HCT116 (cell line): ENCODE measurements at regions not wholly inside any gene's neighbourhood (a gene's known extent, or its start where the extent isn't known, plus 50 kb on each side); places are given as distances from the start of the nearest gene placed in this dataset.
"Not testable (repeated sequence)": the region's sequence is repeated elsewhere in the genome, so short reads cannot be mapped to it uniquely, and the experiment has no call there.

ENCODE experiments used
- ATAC-seq: fragments of 200-7000 bp; cut with Tn5 transposase; 2 replicates; pipeline ENCODE4 v1.9.1; 2020; ENCODE audit warnings: mild to moderate bottlenecking, moderate library complexity
- BruUV-seq: library from RNA; stranded (reverse); fragments of 400-500 nt; replicated peaks from 2 replicates; lab custom pipeline; 2021; lab: Mats Ljungman, UMichigan
- CTCF ChIA-PET: fragments of 300-600 bp; sonication (Branson Sonifier 250); formaldehyde crosslinking; loops from one replicate; lab custom pipeline; 2021; ENCODE audit warnings: antibody characterized with exemption; lab: Charles Lee
- POLR2A ChIA-PET: fragments of 300-600, 350-600 bp; sonication (Branson Sonifier 250); formaldehyde crosslinking; loops from one replicate; lab custom pipeline; 2021; ENCODE audit warnings: antibody characterized with exemption; lab: Charles Lee
- RAD21 ChIA-PET, 2 experiments: fragments of 300-600 bp; sonication (Branson Sonifier 250); formaldehyde crosslinking; loops; one replicate each; lab custom pipeline; 2023; ENCODE audit warnings: low total read pairs in 2 of 2; ENCODE audit not compliant: uncharacterized antibody in 2 of 2, unreplicated experiment in 2 of 2, low non-redundant PET in 1 of 2; lab: Charles Lee
- DNase-seq: peaks from one replicate; pipeline ENCODE4 v3.0.0-alpha.2; 2010; ENCODE audit warnings: low read depth, low spot score
- H2AFZ ChIP-seq: fragments of 200-600 bp; shearing (Covaris generic), sonication (generic); 2 replicates; pipeline ENCODE4 v1.6.1; 2017; ENCODE audit warnings: low read depth, mixed run types, mixed read lengths, antibody characterized with exemption, low read length; ENCODE audit not compliant: poor library complexity, severe bottlenecking
- H3K27ac ChIP-seq: 2 replicates; pipeline ENCODE4 v1.5.1; 2012; ENCODE audit warnings: low read depth, low read length
- H3K27me3 ChIP-seq: fragments of 200-600 bp; sonication (generic); 2 replicates; pipeline ENCODE4 v1.6.1; 2016; ENCODE audit warnings: mixed run types, low read length, mixed read lengths; ENCODE audit not compliant: insufficient read depth
- H3K36me3 ChIP-seq, 2 experiments: fragments of 200-500 bp in 1 of 2; fragments of 200-600 bp in 1 of 2; sonication (Bioruptor generic) in 1 of 2; sonication (generic) in 1 of 2; 2 replicates each; pipeline versions ENCODE4 v1.5.1 to v1.6.1; 2014 to 2016; ENCODE audit warnings: low read length in 2 of 2, inconsistent platforms in 1 of 2, mixed read lengths in 1 of 2, mixed run types in 1 of 2; ENCODE audit not compliant: insufficient read depth in 2 of 2, control insufficient read depth in 1 of 2
- H3K4me1 ChIP-seq, 2 experiments: fragments of 200-600 bp in 1 of 2; sonication (generic) in 1 of 2; 2 replicates each; pipeline versions ENCODE4 v1.5.1 to v1.6.1; 2012 to 2017; ENCODE audit warnings: low read length in 2 of 2, inconsistent platforms in 1 of 2, mild to moderate bottlenecking in 1 of 2, mixed read lengths in 1 of 2, mixed run types in 1 of 2, moderate library complexity in 1 of 2; ENCODE audit not compliant: insufficient read depth in 2 of 2, control insufficient read depth in 1 of 2
- H3K4me2 ChIP-seq: fragments of 200-600 bp; sonication (generic); 2 replicates; pipeline ENCODE4 v1.6.1; 2017; ENCODE audit warnings: mixed run types, low read length, mixed read lengths
- H3K4me3 ChIP-seq, 2 experiments: fragments of 200-600 bp in 1 of 2; sonication (generic) in 1 of 2; replicated peaks in 1 of 2; 2 replicates each; pipeline ENCODE4 v1.5.1; 2011 to 2016; ENCODE audit warnings: low read length in 2 of 2, control low read depth in 1 of 2, low read depth in 1 of 2, mild to moderate bottlenecking in 1 of 2, mixed read lengths in 1 of 2, mixed run types in 1 of 2
- H3K79me2 ChIP-seq: fragments of 200-600 bp; sonication (generic); 2 replicates; pipeline ENCODE4 v1.6.1; 2017; ENCODE audit warnings: mild to moderate bottlenecking, mixed run types, low read length, moderate library complexity, mixed read lengths; ENCODE audit not compliant: insufficient read depth
- H3K9ac ChIP-seq: fragments of 200-600 bp; sonication (generic); 2 replicates; pipeline ENCODE4 v1.6.1; 2016; ENCODE audit warnings: low read length, mixed read lengths
- H3K9me2 ChIP-seq: fragments of 200-600 bp; sonication (generic), shearing (Covaris generic); 2 replicates; pipeline ENCODE4 v1.6.1; 2017; ENCODE audit warnings: mixed run types, mild to moderate bottlenecking, moderate library complexity; ENCODE audit not compliant: insufficient read depth
- H3K9me3 ChIP-seq, 2 experiments: fragments of 200-500 bp in 1 of 2; fragments of 200-600 bp in 1 of 2; sonication (Bioruptor generic) in 1 of 2; sonication (generic) in 1 of 2; 2 replicates each; pipeline ENCODE4 v1.6.1; 2014 to 2017; ENCODE audit warnings: low read length in 2 of 2, mixed read lengths in 2 of 2, inconsistent platforms in 1 of 2, low read depth in 1 of 2, mild to moderate bottlenecking in 1 of 2, mixed run types in 1 of 2, moderate library complexity in 1 of 2; ENCODE audit not compliant: control insufficient read depth in 1 of 2, insufficient read depth in 1 of 2
- H4K20me1 ChIP-seq: fragments of 200-600 bp; sonication (generic), shearing (Covaris generic); 2 replicates; pipeline ENCODE4 v1.6.1; 2017; ENCODE audit warnings: mixed run types, mild to moderate bottlenecking, moderate library complexity; ENCODE audit not compliant: insufficient read depth
- CEBPB ChIP-seq: IDR thresholded peaks from 2 replicates; pipeline ENCODE4 v1.6.1; 2012; ENCODE audit warnings: low read depth
- EGR1 ChIP-seq: IDR thresholded peaks from 2 replicates; pipeline ENCODE4 v1.6.1; 2012; ENCODE audit warnings: low read depth
- ELF1 ChIP-seq: IDR thresholded peaks from 2 replicates; pipeline ENCODE4 v1.6.1; 2012; ENCODE audit warnings: low read depth, borderline replicate concordance
- EZH2phosphoT487 ChIP-seq: fragments of 200-600 bp; IDR thresholded peaks from 2 replicates; pipeline ENCODE4 v1.6.1; 2018; ENCODE audit warnings: antibody characterized with exemption, borderline replicate concordance
- FOSL1 ChIP-seq: IDR thresholded peaks from 2 replicates; pipeline ENCODE4 v1.6.1; 2012; ENCODE audit warnings: low read depth
- POLR2A ChIP-seq: IDR thresholded peaks from 2 replicates; pipeline ENCODE4 v1.7.0; 2011; ENCODE audit warnings: borderline replicate concordance; ENCODE audit not compliant: insufficient read depth, insufficient read length; ENCODE audit errors: extremely low read depth
- RAD21 ChIP-seq: IDR thresholded peaks from 2 replicates; pipeline ENCODE4 v1.6.1; 2012; ENCODE audit warnings: low read depth, mild to moderate bottlenecking
- SIN3A ChIP-seq: IDR thresholded peaks from 2 replicates; pipeline ENCODE4 v1.6.1; 2012; ENCODE audit warnings: low read depth
- TCF7L2 ChIP-seq: IDR thresholded peaks from 2 replicates; pipeline ENCODE4 v1.7.0; 2011; ENCODE audit warnings: borderline replicate concordance, inconsistent platforms; ENCODE audit not compliant: insufficient read depth, insufficient read length; ENCODE audit errors: extremely low read depth
- YY1 ChIP-seq: IDR thresholded peaks from 2 replicates; pipeline ENCODE4 v1.6.1; 2011; ENCODE audit warnings: low read length, low read depth, moderate library complexity, mild to moderate bottlenecking; ENCODE audit not compliant: insufficient replicate concordance; ENCODE audit errors: extremely low read depth
- ZFX ChIP-seq: fragments of 450-650 bp; IDR thresholded peaks from 2 replicates; pipeline ENCODE4 v1.6.1; 2017
- intact Hi-C: fragments of 100-400 bp; cut with micrococcal nuclease; formaldehyde crosslinking; loops from 2 replicates; pipeline ENCODE4 v1.10.0; 2022
- TF ChIP-seq, protein P1 (sequence below): IDR thresholded peaks from 2 replicates; pipeline ENCODE4 v1.6.1; 2012; ENCODE audit warnings: low read depth
- TF ChIP-seq, protein P2 (sequence below): IDR thresholded peaks from 2 replicates; pipeline ENCODE4 v1.6.1; 2011; ENCODE audit warnings: mild to moderate bottlenecking, low read length, moderate library complexity; ENCODE audit not compliant: insufficient replicate concordance; ENCODE audit errors: extremely low read depth
- TF ChIP-seq, protein P3 (sequence below): IDR thresholded peaks from 2 replicates; pipeline ENCODE4 v1.6.1; 2012
- TF ChIP-seq, protein P4 (sequence below): IDR thresholded peaks from 2 replicates; pipeline ENCODE4 v1.6.1; 2012

DNA sequence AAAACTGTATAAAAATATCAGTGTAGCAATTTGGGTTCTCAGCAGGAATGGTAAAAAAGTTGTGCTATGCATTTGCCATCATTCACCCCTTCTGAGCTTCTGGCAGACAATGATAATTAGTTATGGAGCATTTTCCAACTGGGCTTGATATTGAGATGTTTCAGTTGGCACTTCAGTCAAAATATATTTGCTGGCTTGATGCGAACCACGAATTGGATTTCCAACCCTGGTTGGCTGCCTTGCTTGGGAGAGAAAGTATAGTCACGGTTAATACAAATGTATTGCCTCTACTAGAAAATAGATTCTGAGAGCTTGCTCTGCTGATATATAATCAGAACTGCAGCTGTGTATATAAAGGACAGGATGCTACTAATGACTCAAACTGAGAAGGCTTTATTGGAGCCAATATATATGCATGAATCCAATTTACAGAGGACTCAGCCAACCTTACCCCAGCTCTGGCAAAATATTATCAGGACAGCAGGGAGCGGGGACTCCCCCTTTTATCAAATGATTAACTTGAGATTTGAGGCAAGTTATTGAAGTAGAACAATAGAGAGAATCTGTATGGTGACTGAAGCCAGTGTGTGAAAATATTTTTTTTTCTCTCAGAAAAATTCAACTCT, 219.8 kb upstream of the SMIM30 start:
- H2AFZ ChIP-seq: no peak overlapping the region
- ATAC-seq (no peak), DNase-seq (no peak)
- no TSS peak for BruUV-seq
- CTCF ChIA-PET: no interaction called here
- no peaks in the 10 kb centered on the region for H3K36me3 ChIP-seq
- H3K27me3 ChIP-seq: no peaks in the 10 kb centered on the region
- no peaks in the 10 kb centered on the region for H4K20me1 ChIP-seq
- H3K79me2 ChIP-seq: no peaks in the 10 kb centered on the region
- no peak overlapping the region for H3K4me3 ChIP-seq
- H3K4me2 ChIP-seq: no peak overlapping the region
- H3K9me3 ChIP-seq: no peaks in the 10 kb centered on the region
- POLR2A ChIA-PET: no interaction called here
- H3K9ac ChIP-seq: no peak overlapping the region
- no peak overlapping the region for H3K27ac ChIP-seq
- H3K4me1 ChIP-seq: no peaks in the 10 kb centered on the region
- RAD21 ChIA-PET: no interaction called here
- TF ChIP-seq YY1: no peak
- TF ChIP-seq, protein P1, sequence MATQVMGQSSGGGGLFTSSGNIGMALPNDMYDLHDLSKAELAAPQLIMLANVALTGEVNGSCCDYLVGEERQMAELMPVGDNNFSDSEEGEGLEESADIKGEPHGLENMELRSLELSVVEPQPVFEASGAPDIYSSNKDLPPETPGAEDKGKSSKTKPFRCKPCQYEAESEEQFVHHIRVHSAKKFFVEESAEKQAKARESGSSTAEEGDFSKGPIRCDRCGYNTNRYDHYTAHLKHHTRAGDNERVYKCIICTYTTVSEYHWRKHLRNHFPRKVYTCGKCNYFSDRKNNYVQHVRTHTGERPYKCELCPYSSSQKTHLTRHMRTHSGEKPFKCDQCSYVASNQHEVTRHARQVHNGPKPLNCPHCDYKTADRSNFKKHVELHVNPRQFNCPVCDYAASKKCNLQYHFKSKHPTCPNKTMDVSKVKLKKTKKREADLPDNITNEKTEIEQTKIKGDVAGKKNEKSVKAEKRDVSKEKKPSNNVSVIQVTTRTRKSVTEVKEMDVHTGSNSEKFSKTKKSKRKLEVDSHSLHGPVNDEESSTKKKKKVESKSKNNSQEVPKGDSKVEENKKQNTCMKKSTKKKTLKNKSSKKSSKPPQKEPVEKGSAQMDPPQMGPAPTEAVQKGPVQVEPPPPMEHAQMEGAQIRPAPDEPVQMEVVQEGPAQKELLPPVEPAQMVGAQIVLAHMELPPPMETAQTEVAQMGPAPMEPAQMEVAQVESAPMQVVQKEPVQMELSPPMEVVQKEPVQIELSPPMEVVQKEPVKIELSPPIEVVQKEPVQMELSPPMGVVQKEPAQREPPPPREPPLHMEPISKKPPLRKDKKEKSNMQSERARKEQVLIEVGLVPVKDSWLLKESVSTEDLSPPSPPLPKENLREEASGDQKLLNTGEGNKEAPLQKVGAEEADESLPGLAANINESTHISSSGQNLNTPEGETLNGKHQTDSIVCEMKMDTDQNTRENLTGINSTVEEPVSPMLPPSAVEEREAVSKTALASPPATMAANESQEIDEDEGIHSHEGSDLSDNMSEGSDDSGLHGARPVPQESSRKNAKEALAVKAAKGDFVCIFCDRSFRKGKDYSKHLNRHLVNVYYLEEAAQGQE: no peak
- TF ChIP-seq, protein P2, sequence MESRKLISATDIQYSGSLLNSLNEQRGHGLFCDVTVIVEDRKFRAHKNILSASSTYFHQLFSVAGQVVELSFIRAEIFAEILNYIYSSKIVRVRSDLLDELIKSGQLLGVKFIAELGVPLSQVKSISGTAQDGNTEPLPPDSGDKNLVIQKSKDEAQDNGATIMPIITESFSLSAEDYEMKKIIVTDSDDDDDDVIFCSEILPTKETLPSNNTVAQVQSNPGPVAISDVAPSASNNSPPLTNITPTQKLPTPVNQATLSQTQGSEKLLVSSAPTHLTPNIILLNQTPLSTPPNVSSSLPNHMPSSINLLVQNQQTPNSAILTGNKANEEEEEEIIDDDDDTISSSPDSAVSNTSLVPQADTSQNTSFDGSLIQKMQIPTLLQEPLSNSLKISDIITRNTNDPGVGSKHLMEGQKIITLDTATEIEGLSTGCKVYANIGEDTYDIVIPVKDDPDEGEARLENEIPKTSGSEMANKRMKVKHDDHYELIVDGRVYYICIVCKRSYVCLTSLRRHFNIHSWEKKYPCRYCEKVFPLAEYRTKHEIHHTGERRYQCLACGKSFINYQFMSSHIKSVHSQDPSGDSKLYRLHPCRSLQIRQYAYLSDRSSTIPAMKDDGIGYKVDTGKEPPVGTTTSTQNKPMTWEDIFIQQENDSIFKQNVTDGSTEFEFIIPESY: no peak
- no peak for TF ChIP-seq ELF1
- no peak for TF ChIP-seq EGR1
- no peak for TF ChIP-seq POLR2A
- TF ChIP-seq CEBPB: no peak
- no peak for TF ChIP-seq SIN3A
- no peak for TF ChIP-seq EZH2phosphoT487
- no peak for TF ChIP-seq TCF7L2
- no peak for TF ChIP-seq ZFX
- no peak for TF ChIP-seq FOSL1
- TF ChIP-seq RAD21: no peak
- TF ChIP-seq, protein P3, sequence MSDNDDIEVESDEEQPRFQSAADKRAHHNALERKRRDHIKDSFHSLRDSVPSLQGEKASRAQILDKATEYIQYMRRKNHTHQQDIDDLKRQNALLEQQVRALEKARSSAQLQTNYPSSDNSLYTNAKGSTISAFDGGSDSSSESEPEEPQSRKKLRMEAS: no peak
- TF ChIP-seq, protein P4, sequence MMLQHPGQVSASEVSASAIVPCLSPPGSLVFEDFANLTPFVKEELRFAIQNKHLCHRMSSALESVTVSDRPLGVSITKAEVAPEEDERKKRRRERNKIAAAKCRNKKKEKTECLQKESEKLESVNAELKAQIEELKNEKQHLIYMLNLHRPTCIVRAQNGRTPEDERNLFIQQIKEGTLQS: no peak
- intact Hi-C loops: no loop called here
- 0 out of 2 replicates have a peak, but pooled peaks cover 3% of the 10 kb centered on the region for H3K9me2 ChIP-seq

DNA sequence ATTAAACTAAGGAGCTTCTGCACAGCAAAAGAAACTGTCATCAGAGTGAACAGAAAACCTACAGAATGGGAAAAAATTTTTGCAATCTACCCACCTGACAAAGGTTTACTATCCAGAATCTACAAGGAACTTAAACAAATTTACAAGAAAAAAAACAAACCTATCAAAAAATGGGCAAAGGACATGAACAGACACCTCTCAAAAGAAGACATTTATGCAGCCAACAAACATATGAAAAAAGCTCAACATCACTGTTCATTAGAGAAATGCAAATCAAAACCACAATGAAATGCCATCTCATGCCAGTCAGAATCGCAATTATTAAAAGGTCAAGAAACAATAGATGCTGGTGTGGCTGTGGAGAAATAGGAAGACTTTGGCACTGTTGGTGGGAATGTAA, 218.5 kb upstream of the SMIM30 start:
- H3K4me2 ChIP-seq, H3K27me3 ChIP-seq, H3K36me3 ChIP-seq, H4K20me1 ChIP-seq, intact Hi-C loops, RAD21 ChIA-PET, H3K9me3 ChIP-seq, CTCF ChIA-PET, H3K9me2 ChIP-seq, H3K4me3 ChIP-seq, H3K9ac ChIP-seq, DNase-seq, H3K27ac ChIP-seq, BruUV-seq, ATAC-seq, H3K4me1 ChIP-seq, POLR2A ChIA-PET, H2AFZ ChIP-seq, H3K79me2 ChIP-seq: not testable (repeated sequence)
